Endothelial cell of umbilical vein (primary cell): ENCODE measurements at regions not wholly inside any gene's neighbourhood (a gene's known extent, or its start where the extent isn't known, plus 50 kb on each side); places are given as distances from the start of the nearest gene placed in this dataset.
"Not testable (repeated sequence)": the region's sequence is repeated elsewhere in the genome, so short reads cannot be mapped to it uniquely, and the experiment has no call there.

Experiments
- CTCF ChIP-seq, 2 donors: IDR thresholded peaks; 1 replicate in 1 of 2; 2 replicates in 1 of 2; pipeline ENCODE4 v1.5.1; 2011; ENCODE audit warnings: low read length in 2 of 2, mild to moderate bottlenecking in 2 of 2, moderate library complexity in 2 of 2, control low read depth in 1 of 2, inconsistent platforms in 1 of 2, low read depth in 1 of 2; ENCODE audit not compliant: insufficient read depth in 1 of 2; ENCODE audit errors: extremely low read depth in 1 of 2
- EZH2 ChIP-seq: IDR thresholded peaks from 2 replicates; pipeline ENCODE4 v1.6.1; 2012; ENCODE audit warnings: borderline replicate concordance, low read depth, mild to moderate bottlenecking, moderate library complexity, low read length, inconsistent platforms; ENCODE audit not compliant: severe bottlenecking
- FOS ChIP-seq: IDR thresholded peaks from 2 replicates; pipeline ENCODE4 v1.6.1; 2011; ENCODE audit warnings: mild to moderate bottlenecking, low read length, moderate library complexity, borderline replicate concordance; ENCODE audit not compliant: insufficient read depth
- GATA2 ChIP-seq: IDR thresholded peaks from 2 replicates; pipeline ENCODE4 v1.7.0; 2011; ENCODE audit warnings: low read depth, mild to moderate bottlenecking, moderate library complexity, mixed read lengths, low read length; ENCODE audit not compliant: insufficient read length, insufficient read depth
- JUN ChIP-seq: IDR thresholded peaks from 2 replicates; pipeline ENCODE4 v1.6.1; 2011; ENCODE audit warnings: borderline replicate concordance, low read depth; ENCODE audit not compliant: insufficient read length, insufficient read depth
- MAX ChIP-seq: IDR thresholded peaks from 2 replicates; pipeline ENCODE4 v1.6.1; 2011; ENCODE audit not compliant: insufficient read depth, insufficient read length
- MYC ChIP-seq: IDR thresholded peaks from one replicate; pipeline ENCODE4 v1.6.1; 2011; ENCODE audit warnings: mild to moderate bottlenecking, low read depth, low read length
- POLR2A ChIP-seq: IDR thresholded peaks from 2 replicates; pipeline ENCODE4 v1.6.1; 2012; ENCODE audit warnings: low read depth, mild to moderate bottlenecking, control low read depth, low read length
- POLR2AphosphoS5 ChIP-seq: IDR thresholded peaks from 2 replicates; pipeline ENCODE4 v1.6.1; 2012; ENCODE audit warnings: low read depth, mild to moderate bottlenecking, control low read depth, low read length, moderate library complexity; ENCODE audit not compliant: insufficient read depth

GRCh38 chr12:131658605-131659004 lies 52.3 kb upstream of the SFSWAP start:
- not testable (repeated sequence) for TF ChIP-seq POLR2AphosphoS5; CTCF (IDR thresholded peaks at IDR 0.05; ENCODE audit: extremely low read depth in 1 of 2, insufficient read depth in 1 of 2, low read depth in 1 of 2, low read length in 2 of 2); EZH2; MAX; POLR2A; MYC; FOS; JUN; GATA2
